DMS153 treated with DMSO at 0.1 percent for 48 hours (cell line): ENCODE measurements at regions not wholly inside any gene's neighbourhood (a gene's known extent, or its start where the extent isn't known, plus 50 kb on each side); places are given as distances from the start of the nearest gene placed in this dataset.

ENCODE experiments used
- DNase-seq: peaks from one replicate; lab custom pipeline; 2025; ENCODE audit not compliant: unreplicated experiment; lab: John Stamatoyannopoulos, UW

GRCh38 chr13:67867206-67867605, 637.1 kb upstream of the PCDH9 start:
- DNase-seq: no peak

DNA sequence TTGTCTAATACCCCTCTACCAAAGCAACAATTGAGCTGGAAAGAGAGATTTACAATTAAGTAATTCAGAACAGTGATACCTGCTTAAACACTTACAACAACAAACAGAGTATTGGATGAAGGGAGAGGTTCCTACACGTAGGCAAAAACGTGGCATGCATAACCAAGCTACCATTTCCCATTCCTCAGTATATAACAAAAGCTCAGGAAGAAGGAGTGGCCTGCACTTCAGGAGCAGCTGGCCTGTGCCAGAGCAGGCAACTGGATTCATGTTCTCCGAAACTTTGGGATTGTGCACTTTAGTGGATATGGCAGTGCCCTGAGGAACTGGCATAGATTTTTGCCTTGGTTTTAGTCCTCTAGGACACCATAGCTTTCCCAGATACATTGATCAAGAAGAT, 630.2 kb upstream of the PCDH9 start:
- no peak for DNase-seq

- DNase-seq: no peak
Observed at GRCh38 chr13:67859904-67860303, 629.8 kb upstream of the PCDH9 start.

GRCh38 chr13:67857581-67858310, 627.6 kb upstream of the PCDH9 start:
- no peak for DNase-seq

DNA sequence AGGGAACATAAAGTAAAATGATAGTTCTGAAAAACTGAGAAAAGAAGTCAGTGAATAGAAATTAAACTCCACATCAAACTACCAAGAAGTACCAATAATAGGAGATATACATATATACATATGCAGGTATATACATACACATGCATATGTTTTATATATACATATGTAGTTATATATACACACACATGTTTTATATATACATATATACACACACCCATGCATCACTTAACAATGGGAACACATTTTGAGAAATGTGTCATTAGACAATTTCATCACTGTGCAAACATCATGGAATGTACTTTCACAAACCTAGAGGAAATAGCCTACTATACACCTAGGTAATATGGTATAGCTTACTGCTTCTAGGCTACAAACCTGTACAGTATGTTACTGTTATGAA, 626.8 kb upstream of the PCDH9 start:
- no peak for DNase-seq

DNA sequence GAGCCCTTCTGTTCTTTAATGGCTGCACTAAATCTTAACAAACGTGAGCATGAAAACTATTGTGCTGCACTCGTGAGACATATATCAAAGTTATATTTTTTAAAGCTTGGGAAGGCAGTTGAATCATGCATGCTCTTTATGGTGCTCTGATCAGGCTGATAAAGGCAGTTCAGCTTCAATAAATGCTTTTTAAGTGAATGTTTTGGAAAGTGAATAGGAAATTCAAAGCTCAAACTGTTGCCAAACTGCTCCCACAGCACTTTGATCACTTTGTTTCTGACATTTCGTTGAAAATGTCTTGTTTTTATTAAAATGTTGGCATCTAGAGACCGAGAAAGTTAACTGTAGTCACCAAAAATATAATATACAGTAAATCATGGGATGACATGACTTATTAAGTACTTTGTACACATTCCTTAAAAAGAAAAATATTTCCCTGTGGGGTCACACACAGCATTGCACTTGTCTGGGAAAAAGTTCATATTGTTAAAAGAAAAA, 625.7 kb upstream of the PCDH9 start:
- no peak for DNase-seq

DNA sequence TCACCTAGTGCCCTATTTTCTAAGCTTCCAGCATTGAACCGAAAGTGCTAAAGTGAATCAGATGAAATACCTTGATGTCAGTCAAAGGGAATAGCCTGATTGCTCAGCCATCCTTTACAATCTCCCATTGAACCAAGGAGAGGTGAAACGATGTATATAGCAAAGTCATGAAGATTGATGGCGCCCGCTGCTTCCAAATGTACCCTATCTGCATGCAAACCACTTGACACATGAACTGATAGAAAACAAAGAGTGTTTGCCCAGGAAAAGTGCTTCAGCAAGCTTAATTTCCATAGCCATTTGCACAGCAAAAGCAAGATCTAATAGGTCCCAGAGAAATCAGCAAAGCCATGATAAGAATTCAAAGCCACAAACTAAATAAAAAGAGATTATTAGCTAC, 624.9 kb upstream of the PCDH9 start:
- DNase-seq: no peak

DNA sequence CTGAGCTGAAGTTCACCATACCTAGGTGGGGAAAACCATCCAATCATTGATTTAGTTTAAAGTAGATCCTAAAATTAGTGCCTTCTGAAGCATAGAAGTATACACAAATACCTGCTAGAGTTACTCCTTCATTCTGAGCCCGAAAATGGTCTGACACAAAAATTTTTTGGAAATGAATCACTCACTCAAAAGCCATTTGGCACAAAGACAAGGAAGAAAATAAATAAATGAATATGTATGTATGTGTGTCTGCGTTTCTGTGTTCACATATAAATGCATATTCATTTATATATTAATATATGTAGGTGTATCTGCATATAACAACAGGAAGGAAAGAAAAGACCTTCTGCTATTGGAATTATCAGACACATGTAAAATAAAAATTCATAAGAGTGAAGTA, 614.4 kb upstream of the PCDH9 start:
- DNase-seq: no peak

- DNase-seq: no peak
Observed at GRCh38 chr13:67841071-67841470, 610.9 kb upstream of the PCDH9 start.

DNA sequence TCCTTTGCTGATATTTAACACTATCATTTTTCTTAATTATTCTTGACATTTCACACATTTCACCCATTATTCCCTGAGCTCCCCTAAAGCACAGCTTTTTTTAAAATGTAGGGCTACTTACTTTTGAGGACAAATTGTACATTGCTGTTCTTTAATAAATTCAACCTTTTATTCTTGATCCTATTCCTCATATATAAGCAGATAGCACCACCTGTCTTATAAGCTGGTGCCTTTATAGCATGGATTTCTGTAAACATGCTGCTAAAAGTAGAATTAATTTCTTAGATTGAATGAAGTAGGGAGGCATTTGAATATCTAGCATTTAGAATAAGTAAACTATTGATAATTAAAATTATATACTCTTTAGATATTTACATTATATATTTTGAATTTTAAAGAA, 603.4 kb upstream of the PCDH9 start:
- no peak for DNase-seq

GRCh38 chr13:67829641-67830040, 599.5 kb upstream of the PCDH9 start:
- no peak for DNase-seq

DNA sequence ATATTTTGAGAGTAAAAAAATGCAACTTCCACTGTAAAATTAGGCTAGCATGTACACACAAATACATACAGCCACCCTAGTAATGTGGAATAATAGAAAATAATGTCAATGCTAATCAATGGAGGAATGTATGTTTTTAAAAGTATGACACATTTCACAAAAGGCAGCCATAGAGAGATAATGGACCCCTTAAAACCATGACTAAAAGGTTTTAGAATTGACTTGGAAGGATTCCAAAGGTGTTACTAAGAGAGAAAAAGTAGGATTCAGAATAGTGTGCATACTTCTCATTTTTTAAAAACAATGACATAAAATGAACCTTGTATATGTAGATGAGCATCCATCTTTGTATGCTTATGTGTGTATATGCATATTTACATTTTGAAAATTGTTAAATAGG, 597.9 kb upstream of the PCDH9 start:
- DNase-seq: no peak

- no peak for DNase-seq
Observed at GRCh38 chr13:67821606-67822005, 591.5 kb upstream of the PCDH9 start.

GRCh38 chr13:67806796-67807195, 576.7 kb upstream of the PCDH9 start:
- DNase-seq: no peak

GRCh38 chr13:67803118-67803517, 573.0 kb upstream of the PCDH9 start:
- DNase-seq: no peak

GRCh38 chr13:67792151-67792676, 562.1 kb upstream of the PCDH9 start:
- DNase-seq: peak; percentile 23

GRCh38 chr13:67791047-67791446, 560.9 kb upstream of the PCDH9 start:
- DNase-seq: no peak

DNA sequence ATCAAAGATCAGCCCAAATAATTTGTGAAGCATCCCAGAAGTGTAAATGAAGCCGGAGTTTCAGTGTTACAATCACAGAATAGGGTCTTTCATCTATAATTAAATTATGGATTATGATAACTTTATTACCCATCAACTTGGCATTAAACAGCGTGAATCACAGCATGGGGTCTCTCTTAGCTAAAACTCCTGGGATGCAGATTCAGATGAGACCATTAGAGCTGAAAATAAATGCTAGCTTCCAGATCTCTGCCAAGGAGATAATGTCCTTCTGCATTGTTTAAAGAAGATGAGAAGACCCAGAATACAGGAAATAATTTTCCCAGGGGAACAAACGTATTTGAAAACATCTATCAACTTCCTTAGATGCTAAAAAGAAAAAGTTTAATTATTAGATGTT, 546.0 kb upstream of the PCDH9 start:
- DNase-seq: no peak

- no peak for DNase-seq
Observed at GRCh38 chr13:67775359-67775758, 545.2 kb upstream of the PCDH9 start.

DNA sequence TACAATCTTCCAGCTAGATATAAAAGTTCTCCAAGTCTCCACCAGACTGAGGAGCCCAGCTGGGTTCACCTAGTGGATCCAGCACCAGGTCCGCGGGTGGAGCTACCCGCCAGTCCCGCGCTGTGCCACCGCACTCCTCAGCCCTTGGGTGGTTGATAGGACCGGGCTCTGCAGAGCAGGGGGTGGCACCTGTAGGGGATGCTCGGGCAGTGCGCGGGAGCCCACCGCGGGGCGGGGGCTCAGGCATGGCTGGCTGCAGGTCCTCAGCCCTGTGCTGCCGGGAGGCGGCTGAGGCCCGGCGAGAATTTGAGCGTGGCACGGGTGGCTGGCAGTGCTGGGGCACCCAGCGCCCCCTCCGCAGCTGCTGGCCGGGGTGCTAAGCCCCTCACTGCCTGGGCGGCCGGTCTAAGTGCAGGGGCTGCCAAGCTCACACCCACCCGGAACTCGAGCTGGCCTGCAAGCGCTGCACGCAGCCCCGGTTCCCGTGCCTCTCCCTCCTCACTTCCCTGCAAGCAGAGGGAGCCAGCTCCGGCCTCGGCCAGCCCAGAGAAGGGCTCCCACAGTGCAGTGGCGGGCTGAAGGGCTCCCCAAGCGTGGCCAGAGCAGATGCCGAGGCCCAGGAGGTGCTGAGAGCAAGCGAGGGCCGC, 542.8 kb upstream of the PCDH9 start:
- DNase-seq: no peak

DNA sequence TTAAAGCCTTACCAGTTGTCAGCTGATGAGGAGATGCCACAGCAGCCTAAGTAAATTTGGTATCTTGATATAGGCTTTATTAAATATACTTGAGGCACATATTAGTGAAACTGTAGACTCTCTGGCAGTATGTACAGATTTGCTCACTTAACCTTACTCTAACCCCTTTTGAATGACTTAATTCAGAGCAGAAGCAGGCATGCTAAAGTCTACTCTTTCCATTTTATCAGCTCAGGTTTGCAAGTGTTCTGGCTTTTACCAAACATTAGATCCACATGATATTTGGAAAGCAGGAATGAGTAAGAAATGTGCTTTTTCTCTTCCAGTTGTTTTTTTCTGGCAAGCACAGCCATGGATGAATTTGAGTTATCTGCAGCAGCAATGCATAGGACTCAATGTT, 541.0 kb upstream of the PCDH9 start:
- no peak for DNase-seq

DNA sequence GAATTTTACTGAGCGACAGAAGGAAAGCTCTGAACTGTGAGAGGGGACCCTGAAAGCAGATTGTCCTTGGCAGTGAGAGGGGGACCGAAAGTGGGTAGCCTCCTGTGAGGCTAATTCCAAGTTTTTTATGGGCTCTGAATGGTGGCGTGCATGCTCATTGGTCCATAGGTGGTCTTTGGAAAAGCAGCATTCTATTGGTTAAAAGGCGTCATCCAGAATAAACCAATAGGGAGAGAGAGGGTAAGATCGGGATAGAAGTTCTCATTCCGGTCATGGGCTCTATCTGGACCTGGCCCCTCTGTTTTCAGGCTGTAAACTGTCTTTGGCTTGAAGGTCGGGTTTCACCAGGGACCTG, 539.8 kb upstream of the PCDH9 start:
- no peak for DNase-seq
